Tongue (tissue), 1 donor: ENCODE measurements at regions not wholly inside any gene's neighbourhood (a gene's known extent, or its start where the extent isn't known, plus 50 kb on each side); places are given as distances from the start of the nearest gene placed in this dataset.
A peak's percentile ranks its signal among the peaks of the same experiment; 100 is the strongest.
"Not testable (repeated sequence)": the region's sequence is repeated elsewhere in the genome, so short reads cannot be mapped to it uniquely, and the experiment has no call there.

Source experiments
- DNase-seq: peaks from one replicate; pipeline ENCODE4 v3.0.0-alpha.2; 2015

- DNase-seq = no peak
Measured at GRCh38 chr6:3962291-3963280, 113.4 kb downstream of the FAM50B start.

GRCh38 chr6:3963426-3963825, 114.3 kb downstream of the FAM50B start:
- no peak for DNase-seq

GRCh38 chr6:3965071-3965718, 113.7 kb downstream of the FAM217A start:
- DNase-seq = no peak

- no peak for DNase-seq
Measured at GRCh38 chr6:3966426-3966825, 112.5 kb downstream of the FAM217A start.

- no peak for DNase-seq
Measured at GRCh38 chr6:3970097-3970496, 108.8 kb downstream of the FAM217A start.

GRCh38 chr6:3973152-3973551, 105.8 kb downstream of the FAM217A start:
- not testable (repeated sequence) for DNase-seq

- DNase-seq = peak; percentile 85
Measured at GRCh38 chr6:3977875-3978711, 100.8 kb downstream of the FAM217A start.

GRCh38 chr6:3978966-3979365, 100.0 kb downstream of the FAM217A start:
- not testable (repeated sequence) for DNase-seq

GRCh38 chr6:3981917-3982316, 97.0 kb downstream of the FAM217A start:
- DNase-seq = no peak

- no peak for DNase-seq
Measured at GRCh38 chr6:3983778-3984177, 95.2 kb downstream of the FAM217A start.

GRCh38 chr6:3984494-3984893, 94.4 kb downstream of the FAM217A start:
- no peak for DNase-seq

- no peak for DNase-seq
Measured at GRCh38 chr6:3986241-3986640, 92.7 kb downstream of the FAM217A start.

- DNase-seq = peak; percentile 17
Measured at GRCh38 chr6:3987053-3987452, 91.9 kb downstream of the FAM217A start.

- no peak for DNase-seq
Measured at GRCh38 chr6:3987576-3987975, 91.4 kb downstream of the FAM217A start.

- DNase-seq = peak; percentile 96
Measured at GRCh38 chr6:3990692-3991491, 88.0 kb downstream of the FAM217A start.

GRCh38 chr6:3991941-3992340, 87.0 kb downstream of the FAM217A start:
- DNase-seq = no peak

- DNase-seq = no peak
Measured at GRCh38 chr6:3996349-3996748, 82.6 kb downstream of the FAM217A start.

- peak; percentile 92 for DNase-seq
Measured at GRCh38 chr6:3997177-3997770, 81.7 kb downstream of the FAM217A start.

GRCh38 chr6:3999800-4000661, 78.9 kb downstream of the FAM217A start:
- no peak for DNase-seq

GRCh38 chr6:4004249-4004648, 74.7 kb downstream of the FAM217A start:
- DNase-seq = no peak
